ENCODE measurements at regions not wholly inside any gene's neighbourhood (a gene's known extent, or its start where the extent isn't known, plus 50 kb on each side); places are given as distances from the start of the nearest gene placed in this dataset.

DNA sequence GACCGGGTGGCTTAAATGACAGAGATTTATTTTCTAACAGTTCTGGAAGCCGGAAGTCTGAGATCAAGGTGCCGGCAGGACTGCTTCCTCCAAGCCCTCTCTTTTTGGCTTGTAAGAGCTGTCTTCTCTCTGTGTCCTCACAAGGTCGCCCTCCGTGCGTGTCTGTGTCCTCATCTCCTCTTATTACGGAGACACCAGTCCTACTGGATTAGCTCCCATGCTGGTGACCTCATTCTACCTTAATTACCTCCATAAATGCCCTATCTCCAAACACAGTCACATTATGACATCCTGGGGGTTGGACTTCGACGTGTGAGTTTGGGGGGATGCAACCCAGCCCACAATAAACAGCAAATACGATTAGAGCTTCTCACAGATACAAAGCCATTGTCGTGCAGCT, 161.5 kb downstream of the FOXL1 start:
- TF ChIP-seq CTCF (IDR thresholded peaks at IDR 0.05; ENCODE audit: insufficient read depth, low read depth, low read length) (no peak), EZH2 (IDR thresholded peaks at IDR 0.05; ENCODE audit: insufficient read depth, low read length) (no peak)

Data from astrocyte (in vitro differentiated cells and primary cell).